ENCODE measurements at regions not wholly inside any gene's neighbourhood (a gene's known extent, or its start where the extent isn't known, plus 50 kb on each side); places are given as distances from the start of the nearest gene placed in this dataset.
"Not testable (repeated sequence)": the region's sequence is repeated elsewhere in the genome, so short reads cannot be mapped to it uniquely, and the experiment has no call there.

DNA sequence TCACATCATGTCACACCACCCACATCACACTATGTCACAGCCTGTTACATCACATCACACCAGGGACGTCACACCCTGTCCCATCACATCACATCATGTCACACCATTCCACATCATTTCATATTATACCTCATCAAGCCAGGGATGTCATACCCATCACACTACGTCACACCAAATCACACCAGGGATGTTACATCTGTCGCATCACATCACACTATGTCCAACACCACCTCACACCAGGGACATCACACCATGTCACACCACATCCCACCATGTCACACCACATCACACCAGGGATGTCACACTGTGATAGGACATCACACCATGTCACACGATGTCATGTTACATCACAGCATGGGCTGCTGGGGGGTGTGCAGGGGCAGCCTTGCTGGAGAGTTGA lies 110.6 kb downstream of the TMEM121 start:
- no peak for DNase-seq (ENCODE audit: low read depth)

DNA sequence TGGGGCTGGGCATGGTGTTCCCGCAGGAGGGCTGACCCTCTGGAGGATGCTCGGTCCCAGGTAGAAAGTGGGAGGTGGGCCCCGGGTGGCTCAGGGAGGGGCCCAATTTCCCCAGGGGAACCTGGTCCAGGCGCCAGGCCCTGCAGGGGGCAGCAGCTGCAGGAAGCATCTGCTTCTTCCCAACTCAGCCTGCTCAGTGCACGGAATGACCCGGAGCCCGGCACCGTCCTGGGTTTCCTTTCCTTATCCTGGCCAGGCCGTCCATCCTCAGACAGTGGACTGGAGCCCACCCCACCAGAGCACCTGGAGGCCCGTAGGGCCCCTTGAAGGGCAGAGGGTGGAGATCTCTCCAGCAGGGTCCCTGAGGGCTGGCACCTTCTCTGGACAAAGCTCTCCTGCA lies 111.0 kb downstream of the TMEM121 start:
- not testable (repeated sequence) for DNase-seq (ENCODE audit: low read depth)

DNA sequence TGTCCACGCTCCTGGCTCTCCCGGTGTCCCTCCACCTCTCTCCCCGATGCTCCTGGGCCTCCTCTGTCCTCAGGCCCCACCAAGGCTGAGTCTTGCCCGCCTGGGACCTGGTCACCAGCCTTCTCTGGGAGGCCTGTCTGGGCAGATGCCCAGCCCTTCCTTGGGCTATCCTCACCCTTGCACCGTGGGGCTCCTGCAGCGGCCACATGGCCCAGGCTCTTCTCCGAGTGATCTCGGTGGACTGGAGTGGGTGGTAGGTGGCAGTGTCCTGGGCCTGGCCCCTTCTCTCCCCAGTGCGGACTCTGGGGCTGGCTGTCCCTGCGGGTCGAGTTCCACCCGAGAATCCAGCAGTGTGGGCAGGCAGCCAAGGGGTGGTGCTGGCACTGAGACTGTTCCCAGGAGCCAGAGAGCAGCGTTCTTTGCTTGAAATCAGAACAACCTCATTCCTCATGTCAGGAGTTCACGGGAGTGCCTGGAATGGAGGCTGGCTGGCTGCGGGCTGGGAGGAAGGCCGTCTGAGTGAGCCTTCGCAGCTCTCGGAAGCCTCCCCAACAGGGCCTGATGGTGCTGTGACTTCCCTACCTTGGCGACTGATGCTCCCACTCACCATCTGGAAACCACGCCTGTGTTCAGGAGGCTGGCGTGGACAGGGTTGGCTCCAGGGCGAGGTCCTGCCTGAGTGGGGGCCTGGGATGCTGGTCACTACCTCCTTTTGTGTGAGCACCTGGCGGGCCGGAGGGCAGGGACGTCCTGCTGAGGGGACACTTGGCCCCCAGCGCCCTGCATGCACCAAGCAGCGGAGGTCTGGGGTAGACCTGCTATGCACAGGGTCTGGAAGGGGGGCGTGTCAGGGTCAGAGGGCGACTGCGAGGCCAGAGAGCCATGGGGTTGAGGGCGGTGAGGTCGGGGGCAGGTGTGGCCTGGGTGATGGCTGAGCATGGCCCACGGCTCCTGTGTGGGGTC lies 113.9 kb downstream of the TMEM121 start:
- not testable (repeated sequence) for DNase-seq (ENCODE audit: low read depth)

DNA sequence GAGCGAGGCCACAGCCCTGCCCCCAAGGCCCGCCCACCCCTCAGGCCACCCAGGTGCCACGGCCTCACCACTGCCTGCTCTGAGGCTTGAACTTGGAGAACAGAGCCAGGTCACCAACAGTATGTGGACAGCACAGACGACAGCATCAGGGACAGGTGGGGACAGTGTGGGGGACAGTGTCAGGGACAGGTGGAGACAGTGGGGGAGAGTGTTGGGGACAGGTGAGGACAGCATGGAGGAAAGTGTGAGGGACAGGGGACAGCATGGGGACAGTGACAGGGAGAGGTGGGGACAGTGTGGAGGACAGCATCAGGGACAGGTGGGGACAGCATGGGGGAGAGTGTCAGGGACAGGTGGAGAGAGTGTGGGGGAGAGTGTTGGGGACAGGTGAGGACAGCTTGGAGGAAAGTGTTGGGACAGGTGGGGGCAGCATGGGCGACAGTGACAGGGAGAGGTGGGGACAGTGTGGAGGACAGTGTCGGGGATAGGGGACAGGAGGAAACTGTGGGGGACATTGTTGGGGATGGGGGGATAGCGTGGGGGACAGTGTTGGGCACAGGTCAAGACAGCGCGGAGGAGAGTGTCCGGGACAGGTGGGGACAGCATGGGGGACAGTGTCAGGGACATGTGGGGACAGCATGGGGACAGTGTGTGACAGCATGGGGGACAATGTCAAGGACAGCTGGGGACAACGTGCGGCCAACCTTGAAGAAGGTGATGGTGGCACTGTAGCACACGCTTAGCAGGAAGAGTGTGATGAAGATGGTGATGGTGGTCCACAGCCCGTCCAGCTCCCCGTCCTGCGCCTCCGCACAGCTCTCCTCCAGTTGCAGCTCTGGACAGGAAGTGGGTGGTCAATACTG lies 114.9 kb downstream of the TMEM121 start:
- no peak for DNase-seq (ENCODE audit: low read depth)

DNA sequence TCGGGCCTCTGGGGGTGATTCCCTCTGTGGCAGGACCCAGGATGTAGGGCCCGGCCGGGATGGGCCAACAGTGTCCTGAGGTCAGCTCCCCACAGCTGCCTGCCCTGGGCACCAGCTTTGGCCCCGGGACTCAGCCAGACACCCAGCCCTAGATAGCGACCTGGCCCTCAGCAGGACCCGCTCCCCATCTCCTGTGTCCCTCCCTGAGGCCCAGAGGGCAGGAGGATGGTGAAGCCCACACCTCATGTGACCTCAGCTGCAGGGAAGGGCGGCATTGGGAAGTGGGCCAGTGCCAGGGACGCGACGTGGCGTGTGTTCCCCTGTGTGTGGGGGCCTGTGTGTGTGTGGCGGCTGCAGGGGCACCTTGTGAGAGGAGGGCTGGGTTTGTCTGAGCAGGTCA lies 115.6 kb downstream of the TMEM121 start:
- not testable (repeated sequence) for DNase-seq (ENCODE audit: low read depth)

DNA sequence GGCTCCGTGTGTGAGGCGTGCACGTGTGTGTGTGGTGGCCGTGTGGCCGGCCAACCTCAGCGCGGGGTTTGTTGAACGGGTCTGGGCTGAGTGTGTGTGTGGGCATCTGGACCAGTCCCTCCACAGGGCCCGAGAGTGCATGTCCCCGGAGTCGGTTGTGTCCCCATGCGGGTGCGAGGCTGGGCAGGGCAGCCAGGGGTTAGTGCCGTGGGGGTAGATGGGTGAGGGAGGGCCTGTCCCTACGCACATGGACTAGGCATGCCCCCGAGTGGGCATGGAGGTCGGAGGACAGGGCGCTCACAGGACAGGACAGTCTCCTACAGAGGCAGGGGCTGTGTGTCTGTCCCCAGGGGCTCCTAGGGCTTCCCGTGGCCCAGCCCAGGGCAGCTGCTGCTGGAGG lies 116.1 kb downstream of the TMEM121 start:
- DNase-seq (ENCODE audit: low read depth) = not testable (repeated sequence)

DNA sequence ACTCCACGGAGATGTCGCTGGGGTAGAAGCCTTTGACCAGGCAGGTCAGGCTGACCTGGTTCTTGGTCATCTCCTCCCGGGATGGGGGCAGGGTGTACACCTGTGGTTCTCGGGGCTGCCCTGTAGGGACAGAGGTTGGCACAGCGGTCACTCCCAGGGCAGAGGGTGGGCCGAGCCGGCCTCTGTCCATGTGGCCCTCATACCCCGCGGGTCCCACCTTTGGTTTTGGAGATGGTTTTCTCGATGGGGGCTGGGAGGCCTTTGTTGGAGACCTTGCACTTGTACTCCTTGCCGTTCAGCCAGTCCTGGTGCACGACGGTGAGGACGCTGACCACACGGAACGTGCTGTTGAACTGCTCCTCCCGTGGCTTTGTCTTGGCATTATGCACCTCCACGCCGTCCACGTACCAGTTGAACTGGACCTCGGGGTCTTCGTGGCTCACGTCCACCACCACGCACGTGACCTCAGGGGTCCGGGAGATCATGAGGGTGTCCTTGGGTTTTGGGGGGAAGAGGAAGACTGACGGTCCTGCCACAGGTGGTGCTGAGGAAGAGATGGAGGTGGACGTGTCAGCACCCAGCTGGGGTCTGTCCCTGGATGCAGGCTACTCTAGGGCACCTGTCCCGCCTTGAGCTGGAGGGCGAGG lies 117.1 kb downstream of the TMEM121 start:
- DNase-seq (ENCODE audit: low read depth) = not testable (repeated sequence)

DNA sequence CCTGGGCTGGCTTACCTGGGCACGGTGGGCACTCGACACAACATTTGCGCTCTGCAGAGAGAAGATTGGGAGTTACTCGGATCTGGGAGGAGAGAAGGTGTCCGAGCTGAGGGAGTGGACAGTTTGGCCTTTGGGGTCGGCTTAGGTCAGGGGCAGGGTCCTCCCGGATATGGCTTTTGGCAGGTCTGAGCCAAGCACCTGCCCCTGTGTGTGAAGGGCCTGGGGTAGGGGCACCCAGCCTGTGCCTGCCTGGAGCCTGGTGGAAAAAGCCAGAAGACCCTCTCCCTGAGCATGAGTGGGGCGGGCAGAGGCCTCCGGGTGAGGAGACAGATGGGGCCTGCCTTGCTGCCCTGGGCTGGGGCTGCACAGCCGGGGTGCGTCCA lies 117.7 kb downstream of the TMEM121 start:
- DNase-seq (ENCODE audit: low read depth) = not testable (repeated sequence)

DNA sequence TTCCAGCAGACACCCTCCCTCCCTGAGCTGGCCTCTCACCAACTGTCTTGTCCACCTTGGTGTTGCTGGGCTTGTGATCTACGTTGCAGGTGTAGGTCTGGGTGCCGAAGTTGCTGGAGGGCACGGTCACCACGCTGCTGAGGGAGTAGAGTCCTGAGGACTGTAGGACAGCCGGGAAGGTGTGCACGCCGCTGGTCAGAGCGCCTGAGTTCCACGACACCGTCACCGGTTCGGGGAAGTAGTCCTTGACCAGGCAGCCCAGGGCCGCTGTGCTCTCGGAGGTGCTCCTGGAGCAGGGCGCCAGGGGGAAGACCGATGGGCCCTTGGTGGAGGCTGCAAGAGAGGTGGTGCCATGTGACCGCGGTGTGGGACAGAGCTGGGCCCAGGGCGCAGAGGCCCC lies 118.1 kb downstream of the TMEM121 start:
- not testable (repeated sequence) for DNase-seq (ENCODE audit: low read depth)

DNA sequence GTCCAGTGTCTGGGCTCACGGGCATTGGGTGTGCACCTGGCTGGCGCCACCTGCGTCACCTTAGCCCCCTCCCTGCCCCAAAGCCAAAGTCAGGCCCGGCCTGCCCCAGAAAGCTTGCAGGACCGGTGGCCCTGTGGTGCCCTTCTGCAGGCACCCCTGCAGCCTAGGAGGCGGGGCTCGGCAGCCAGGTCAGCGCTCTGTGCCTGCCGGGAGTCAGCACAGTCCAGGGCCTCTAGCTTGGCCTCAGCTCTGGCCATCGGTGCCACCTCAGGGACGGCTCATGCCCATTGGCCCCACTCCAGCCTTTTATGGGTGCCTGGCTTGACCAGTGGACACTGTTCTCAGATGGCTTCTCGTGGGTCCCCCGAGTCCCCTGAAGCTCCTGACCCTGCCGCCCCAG lies 118.5 kb downstream of the TMEM121 start:
- DNase-seq (ENCODE audit: low read depth) = not testable (repeated sequence)

DNA sequence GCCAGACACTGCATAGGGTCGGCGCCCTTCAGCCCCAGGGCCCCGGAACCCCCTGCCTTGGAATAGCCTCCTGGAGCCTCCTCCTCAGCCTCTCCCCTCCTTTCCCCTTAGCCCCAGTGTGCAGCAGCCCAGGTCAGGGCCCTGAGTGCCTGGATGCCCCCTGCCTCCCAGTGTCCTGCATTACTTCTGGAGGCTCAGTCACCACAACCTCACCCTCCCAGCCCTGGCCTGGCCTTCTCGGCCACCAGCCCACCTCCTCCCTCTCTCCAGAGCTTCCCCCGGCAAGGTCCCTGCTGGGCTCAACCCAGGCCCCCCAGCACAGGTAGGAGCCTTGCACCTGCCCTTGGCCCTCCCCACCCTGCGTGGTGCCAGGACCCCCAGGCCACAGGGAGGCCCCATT lies 119.0 kb downstream of the TMEM121 start:
- not testable (repeated sequence) for DNase-seq (ENCODE audit: low read depth)

DNA sequence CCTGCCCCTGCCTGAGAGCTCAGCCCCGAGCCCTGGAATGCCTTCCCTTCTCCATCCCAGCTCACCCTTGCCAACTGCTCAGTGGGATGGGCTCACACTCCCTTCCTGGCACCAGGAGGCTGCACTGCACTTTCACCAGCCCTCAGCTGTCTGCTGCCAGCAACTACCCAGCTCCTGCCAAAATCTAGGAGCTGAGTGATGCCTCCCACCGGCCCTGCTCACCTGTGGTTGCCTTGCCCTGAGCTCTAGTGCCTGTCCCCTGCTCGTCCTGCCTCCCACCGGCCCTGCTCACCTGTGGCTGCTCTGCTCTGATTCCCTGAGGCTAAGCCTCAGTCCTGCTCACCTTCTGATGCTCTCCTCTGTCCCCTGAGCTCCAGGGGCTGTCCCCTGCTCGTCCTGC lies 119.8 kb downstream of the TMEM121 start:
- DNase-seq (ENCODE audit: low read depth) = no peak

DNA sequence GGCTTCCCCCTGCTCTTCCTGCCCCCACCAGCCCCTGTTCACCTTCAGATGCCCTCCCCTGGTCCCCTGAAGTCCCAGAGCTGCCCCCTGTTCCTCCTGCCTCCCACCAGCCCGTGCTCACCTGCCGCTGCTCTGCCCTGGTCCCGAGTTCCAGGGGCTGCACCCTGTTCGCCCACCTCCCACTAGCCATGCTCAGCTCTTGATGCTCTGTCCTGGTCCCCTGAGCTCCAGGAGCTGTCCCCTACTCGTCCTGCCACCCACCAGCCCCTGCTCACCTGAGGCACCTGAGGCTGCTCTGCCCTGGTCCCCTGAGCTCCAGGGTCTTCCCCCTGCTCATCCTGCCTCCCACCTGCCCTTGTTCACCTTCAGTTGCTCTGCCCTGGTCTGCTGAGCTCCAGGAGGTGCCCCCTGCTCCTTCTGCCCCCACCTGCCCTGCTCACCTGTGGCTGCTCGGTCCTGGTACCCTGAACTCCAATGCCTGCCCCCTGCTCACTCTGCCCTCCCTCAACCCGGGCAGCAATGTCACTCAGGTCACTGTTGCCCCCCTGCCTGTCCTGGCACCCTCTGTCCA lies 120.4 kb downstream of the TMEM121 start:
- not testable (repeated sequence) for DNase-seq (ENCODE audit: low read depth)

DNA sequence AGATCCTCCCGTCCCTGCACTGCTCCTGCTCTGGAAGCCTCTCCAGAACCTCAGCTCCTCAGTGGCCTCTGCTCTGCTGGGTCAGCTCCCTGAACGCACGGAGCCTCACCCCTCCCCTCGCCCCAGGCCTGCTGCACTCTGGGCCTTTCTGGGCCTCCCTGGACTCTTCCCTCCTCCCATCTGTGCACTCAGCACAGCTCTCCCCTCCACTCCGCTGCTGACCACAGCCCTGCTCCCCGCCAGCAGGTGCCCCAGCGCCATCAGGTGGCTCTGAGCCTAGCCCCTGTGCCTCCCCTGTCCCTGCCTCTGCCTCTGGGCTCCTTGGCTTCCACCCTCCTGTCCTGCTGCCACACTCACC lies 121.0 kb downstream of the TMEM121 start:
- not testable (repeated sequence) for DNase-seq (ENCODE audit: low read depth)

DNA sequence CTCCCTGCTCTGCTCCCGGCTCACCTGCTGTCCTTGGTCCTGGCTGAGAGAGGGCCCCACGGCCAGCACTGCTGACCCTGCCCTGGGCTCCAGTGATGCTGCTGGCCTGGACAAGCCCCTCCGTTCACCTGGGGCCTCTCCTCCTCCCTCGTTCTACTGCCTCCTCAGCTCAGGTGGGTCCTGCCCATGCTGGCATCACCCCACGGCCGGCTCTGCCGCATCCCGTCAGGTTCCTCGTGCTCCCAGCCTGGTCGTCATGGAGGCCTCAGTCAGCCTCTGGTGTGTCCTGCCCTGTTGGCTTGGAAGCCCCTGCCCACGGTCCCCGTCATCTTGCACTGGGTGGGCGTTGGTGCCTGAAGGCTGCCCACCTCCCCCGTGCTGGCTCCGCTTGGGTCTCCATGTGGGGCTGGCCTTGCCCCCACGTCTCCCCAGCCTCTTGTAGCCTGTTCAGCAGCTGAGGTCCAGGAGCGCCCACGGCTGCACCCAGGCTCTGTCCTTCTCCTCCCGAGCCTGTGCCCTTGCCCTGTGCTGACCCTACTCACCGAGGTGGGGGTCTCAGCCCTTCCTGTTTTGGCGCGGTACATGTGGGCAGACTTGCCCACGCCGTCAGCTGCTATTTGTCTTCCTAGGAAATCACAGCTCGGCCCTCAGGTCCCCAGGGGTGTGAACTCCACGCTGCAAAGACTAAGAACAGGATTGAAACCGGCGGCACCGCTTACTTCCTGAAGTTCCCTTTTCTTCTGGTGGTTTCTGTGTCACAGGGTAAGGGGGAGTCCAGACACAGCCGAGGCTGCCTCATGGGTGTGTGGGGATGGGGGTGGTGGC lies 121.6 kb downstream of the TMEM121 start:
- no peak for DNase-seq (ENCODE audit: low read depth)

DNA sequence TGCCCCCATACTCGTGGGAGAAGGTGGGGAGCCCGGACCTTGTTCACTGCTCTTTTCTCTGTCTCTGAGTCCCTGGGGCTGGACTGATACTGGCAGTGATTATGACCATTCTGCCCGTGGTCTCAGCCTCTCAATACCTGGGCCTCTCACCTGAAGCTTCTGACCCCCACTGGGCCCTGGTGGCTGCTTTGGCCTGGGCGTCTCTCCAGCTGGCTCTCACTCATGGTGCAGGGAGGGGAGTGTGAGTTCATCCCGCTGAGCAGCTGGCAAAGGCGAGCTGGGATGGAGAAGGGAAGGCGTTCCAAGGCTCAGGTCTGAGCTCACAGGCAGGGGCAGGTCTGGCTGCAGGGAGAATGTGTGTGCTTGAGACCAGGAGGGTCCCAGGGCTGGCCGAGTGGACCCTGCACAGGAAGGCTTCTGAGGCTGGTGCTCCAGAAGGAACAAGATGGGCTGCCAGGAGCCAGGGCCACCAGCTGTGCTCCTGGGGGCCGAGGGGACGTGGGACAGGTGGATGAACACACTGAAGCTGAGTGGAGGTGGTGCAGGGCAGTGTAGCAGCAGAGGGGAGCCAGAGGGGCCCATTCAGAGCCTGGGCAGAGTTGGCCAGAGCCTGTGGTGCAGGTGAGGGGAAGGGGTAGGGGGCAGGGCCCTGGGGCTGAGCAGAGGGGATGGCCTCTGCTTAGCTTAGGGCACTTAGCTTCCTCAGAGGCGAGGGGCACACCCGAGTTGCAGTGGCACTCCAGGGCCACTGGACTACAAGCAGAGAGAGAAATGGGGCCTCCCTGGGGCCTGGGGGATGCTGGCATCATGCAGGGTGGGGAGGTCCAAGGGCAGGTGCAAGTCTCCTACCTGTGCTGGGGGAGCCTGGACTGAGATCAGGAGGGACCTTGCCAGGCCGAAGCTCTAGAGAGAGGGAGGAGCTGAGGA lies 122.5 kb downstream of the TMEM121 start:
- DNase-seq (ENCODE audit: low read depth) = not testable (repeated sequence)

DNA sequence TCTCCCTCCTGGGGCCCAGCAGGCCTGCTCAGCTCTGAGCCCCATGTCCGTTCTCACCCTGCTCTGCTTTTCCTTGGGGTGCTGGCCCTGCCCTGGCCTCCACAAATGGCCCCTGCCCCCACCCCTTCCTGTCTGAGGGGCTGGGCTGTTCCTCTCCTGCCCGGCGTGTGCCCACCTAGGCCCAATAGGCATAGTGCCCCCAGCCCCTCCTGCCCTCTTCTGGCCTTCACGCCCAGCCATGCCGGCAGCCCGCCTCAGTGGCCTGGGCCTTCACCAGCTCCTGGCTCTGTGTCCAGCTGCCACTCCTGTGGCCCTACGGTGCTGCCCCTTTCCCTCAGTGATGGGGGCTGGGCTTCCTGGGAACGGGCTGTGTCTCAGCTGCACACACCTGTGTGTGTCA lies 125.9 kb downstream of the TMEM121 start:
- not testable (repeated sequence) for DNase-seq (ENCODE audit: low read depth)

DNA sequence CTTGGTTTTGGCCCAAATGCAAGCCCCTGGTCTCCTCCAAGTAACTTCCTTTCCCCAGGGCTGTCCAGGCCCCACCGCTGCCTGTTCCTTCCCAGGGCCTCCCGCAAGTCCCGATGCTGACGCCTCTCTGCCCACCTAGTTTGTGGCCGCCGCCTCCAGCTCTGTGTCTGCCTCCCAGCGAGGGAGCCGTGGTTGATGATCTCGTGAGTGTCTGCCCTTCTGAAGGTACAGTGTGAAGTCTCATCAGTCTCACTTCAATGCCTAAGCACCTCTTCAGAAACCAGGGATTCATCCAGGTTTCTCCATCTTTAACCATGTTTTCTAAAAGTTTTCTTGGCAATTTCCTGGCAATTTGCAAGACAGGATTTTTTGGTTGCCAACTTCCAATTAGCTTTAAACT lies 127.5 kb downstream of the TMEM121 start:
- DNase-seq (ENCODE audit: low read depth) = not testable (repeated sequence)

DNA sequence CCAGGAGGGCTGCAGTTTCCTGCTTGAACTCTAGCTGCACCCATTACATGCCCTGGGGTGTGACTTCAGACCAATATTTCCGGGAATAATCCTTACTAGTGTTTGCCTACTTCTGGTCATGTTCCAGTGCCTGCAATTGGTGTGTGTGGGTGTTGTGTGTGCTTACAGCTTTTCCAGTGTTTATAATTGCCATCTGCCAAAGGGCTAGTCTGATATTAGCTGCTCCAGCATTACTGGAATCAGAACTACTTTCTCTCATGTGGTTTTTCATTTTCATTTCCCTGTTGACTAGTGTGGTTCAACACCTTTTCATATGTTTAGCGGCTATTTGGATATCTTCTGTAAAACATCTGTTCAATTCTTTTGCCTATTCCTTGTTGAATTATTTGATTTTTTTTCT lies 132.9 kb downstream of the TMEM121 start:
- not testable (repeated sequence) for DNase-seq (ENCODE audit: low read depth)

DNA sequence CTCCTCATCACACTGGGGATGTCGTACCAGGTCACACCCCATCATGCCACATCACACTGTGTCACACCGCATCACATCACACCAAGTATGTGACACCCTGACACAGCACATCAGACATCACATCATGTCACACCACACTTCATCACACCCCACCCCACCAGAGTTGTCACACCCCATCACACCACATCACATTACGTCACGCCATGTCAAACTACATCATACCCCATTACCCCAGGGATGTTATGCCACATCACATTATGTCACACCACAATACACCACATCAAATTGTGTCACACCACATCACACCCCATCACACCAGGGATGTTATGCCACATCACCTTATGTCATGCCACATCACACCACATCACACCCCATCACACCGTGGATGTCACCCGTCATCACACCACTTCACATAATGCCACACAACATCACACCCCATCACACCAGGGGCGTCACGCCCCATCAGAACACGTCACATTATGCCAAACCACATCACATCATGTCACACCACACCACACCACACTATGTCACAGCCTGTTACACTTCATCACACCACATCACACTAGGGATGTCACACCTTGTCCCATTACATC lies 133.6 kb downstream of the TMEM121 start:
- DNase-seq (ENCODE audit: low read depth) = no peak
